GM21423 (cell line): ENCODE measurements at regions not wholly inside any gene's neighbourhood (a gene's known extent, or its start where the extent isn't known, plus 50 kb on each side); places are given as distances from the start of the nearest gene placed in this dataset.

Source experiments
- ATAC-seq: cut with Tn5 transposase; IDR thresholded peaks from one replicate; pipeline ENCODE4 v1.9.1; 2021; ENCODE audit warnings: mild to moderate bottlenecking, moderate library complexity; ENCODE audit not compliant: unreplicated experiment

DNA sequence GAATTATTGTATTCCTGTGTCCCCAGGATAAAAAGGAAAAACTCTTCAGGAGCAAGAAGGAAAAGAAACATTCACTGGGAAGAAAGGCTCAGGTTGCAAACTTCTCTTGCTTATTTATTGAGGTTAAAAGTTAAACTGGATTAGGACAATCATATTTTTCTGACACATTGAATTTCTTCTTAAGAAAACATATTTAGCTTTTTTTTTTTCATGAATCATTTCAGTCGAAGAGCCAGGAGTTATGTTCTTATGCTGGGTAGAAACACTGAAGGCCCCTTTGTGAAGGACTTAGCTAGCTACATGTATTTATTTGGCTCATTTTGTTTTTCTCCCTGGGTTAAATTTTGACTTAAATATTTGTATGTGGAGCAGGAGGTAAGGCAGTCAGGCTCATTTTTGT, 434.0 kb downstream of the KLF5 start:
- ATAC-seq, result no peak

DNA sequence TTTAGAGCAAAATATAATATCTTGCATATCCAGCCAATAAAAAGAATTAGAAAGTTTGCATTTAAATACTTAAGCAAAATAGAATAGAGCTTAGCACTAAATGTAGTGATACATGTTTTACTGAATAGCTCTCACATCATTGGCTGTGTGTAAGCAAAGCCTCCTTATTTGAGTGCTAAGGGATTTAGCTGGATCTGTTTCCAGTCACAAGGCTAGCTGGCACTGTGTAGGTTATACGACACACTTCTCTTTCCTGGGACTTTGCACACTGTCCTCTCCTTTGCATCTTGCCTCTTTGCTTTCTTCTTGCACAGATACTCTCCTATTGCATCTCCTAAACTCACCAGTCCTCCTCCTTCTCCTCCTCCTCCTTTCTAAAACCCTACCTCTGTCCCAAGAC, 423.8 kb downstream of the KLF5 start:
- ATAC-seq, result no peak

DNA sequence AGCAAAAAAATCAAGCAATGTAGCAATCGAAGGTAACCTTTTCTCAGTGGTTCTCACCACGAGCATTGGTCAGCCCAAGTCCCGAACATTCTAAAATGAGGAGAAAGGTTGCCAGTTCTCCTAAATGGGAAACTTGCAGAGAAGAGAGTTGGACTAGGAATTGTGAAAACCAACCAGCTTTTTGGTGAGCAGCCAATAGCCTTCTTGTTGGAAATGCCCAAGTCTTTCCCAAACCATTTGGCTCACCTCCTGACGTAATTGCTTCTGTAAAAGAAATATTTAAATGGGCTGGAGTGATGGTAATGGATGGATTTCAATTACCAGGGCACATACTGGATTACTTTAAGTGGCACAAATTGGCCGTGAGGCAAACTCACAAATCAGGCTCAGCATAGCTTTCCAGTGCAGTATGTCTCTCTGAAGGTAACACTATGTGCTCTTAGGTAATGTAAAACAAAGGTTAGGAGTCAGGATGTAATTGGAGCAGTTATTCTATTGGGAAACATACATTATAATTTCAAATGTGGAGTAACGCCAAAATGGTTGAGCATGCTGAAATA, 423.2 kb downstream of the KLF5 start:
- ATAC-seq, result no peak

DNA sequence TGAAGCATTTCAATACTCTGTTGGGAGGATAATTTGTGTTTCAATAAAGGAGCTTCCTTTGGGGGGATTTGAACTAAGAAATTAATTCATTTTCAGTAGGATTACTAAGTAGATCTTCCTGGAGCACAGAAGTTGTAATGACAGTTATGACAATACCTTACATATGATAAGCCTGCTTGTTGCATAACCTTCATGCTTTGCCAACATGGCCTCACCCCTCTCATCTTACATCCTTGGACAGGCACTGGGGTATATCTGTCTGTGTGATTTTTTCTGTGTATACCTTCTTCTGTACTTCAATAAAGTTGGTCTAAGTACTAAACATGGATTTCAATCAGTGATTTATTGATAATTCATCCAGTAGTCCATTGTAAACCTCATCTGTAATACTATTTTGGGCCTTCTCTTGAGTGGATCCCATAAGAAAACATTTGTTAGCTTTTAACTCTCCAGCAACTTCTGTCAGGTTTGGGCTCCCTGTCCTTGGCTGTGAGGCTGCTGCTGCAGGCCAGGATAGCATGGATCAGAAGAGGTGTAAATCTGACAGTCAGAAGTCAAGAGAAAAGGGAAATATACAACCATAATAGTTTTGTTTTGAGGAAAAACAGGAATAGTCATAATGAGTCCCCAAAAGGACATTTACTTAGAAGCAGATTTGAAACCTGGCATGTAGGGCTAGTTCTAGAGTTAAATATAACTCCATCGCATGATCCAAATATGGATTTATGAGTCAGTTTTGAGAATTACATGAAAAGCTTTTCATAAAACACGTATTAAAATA, 422.2 kb downstream of the KLF5 start:
- no peak for ATAC-seq

DNA sequence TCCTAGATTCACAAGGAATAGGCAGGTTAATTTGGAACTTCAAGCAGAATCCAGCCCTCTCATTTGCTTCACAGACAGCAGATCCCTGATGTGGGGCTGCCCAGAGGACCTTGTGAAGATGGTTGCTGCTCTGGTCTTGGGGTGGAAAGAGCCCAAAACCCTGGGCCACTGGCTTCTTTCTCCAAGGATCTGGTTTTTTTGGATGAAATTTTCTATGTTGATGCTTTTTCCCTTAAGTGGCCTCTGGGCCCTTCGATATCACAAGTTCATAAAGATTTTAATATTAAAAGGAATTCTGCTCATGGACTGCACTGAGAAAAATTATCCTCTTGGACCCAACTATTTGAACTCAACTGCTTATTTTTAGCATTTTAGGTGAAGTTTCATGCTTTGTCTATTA, 421.1 kb downstream of the KLF5 start:
- ATAC-seq, result no peak

DNA sequence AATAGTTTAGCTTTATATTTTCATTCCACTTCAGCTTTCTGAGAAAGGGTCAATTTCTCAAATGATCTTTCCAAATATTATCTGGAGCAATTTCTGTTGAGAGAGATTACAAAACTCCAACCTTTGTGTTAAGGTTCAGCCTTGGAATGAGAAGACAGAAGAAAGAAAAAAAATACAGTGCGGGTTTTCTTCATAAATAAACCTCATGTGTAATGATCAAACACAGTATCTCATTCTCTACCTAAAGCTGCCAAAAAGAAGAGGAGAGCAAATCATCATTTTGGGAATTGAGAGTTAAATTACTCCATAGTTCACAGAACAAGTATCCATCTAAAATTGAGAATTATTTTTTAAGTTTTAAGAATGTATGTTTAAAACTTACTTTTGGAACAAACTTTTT, 420.5 kb downstream of the KLF5 start:
- no peak for ATAC-seq

DNA sequence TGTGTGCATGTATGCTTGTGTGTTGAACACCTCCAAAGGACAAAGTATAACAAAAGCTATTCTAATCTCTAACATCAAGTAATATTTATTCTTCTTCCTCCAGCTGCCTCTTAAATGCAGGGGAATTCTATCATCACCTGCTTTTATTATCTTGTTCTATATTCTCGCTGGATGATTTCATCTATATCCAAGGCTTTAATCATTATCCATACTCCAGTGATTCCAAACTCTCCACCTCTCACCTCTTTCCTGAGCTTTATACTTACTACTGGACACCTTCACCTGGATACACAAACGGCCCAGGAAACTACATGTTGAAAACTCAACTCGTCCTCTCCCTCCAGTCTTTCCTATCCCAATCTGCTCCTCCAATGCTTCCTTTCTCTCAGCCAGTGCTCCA, 418.6 kb downstream of the KLF5 start:
- no peak for ATAC-seq

DNA sequence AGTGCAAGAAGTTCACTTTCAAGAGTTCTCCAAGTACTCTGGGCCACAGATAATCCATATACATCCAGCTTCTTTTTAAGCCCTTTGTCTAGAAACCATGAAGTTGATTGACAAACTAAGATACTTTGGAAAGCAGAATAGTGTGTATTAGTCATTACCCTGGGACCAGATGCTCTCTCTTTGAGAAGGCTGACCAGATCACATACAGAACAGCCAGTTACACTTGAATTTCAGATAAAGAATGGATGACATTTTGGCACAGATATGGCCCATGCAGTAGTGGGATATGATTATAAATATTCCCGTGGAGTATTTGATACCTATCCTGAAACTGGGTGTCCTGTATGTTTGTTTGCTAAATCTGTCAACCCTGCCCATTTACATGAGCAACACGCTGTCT, 414.2 kb downstream of the KLF5 start:
- ATAC-seq, result no peak

DNA sequence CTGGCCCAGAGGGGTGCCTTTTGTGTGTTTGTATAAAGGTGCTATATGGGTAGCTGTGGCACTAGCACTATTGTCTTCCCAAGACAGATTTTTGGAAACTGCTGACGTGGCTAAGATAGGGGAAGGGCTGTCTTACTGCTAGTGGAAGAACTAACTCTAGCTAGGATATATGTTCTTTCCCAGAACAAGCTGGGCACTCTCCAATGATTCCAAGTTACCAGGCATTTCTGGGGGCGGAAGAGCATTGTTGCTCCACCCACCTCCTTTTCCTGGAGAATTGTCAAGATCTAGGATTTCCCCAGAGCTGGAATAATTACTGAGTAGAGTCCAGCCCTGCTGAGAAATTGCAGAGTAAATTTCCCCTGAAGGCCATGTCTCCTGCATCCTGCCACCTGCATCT, 408.3 kb downstream of the KLF5 start:
- ATAC-seq, result no peak

DNA sequence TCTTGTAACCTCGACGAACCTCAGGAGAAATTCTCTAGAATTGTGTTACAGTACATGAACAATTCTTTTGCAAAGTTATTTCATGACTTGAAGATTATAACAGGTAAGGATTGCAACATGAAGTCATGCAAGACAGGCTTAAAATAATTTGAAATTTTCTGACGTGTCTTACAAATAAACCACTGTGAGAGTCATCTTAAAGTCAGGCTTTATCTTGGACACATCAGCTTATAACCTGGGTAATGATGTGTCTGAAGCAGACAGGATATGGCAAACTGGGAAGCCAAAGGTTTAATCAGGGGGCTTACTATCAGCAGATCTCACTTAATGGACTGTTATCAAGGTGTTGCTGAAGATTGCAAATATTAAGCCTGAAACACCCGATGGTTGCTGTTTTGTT, 407.8 kb downstream of the KLF5 start:
- no peak for ATAC-seq

DNA sequence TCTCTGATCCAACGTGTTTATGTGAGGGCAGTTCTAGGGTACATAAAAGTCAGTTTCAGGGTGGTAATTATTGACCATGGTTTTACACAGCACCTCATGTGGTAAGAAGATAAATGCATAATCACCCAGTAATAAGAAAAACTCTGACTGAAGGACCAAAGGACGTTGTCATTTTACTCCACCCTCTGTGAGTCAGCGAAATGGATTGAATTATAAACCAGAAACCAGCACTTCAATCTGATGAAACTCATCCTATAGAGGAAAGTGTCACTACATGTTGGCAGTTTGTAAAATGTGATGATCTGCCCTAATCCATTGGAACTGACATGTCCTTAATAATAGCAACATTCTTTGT, 406.8 kb downstream of the KLF5 start:
- no peak for ATAC-seq

DNA sequence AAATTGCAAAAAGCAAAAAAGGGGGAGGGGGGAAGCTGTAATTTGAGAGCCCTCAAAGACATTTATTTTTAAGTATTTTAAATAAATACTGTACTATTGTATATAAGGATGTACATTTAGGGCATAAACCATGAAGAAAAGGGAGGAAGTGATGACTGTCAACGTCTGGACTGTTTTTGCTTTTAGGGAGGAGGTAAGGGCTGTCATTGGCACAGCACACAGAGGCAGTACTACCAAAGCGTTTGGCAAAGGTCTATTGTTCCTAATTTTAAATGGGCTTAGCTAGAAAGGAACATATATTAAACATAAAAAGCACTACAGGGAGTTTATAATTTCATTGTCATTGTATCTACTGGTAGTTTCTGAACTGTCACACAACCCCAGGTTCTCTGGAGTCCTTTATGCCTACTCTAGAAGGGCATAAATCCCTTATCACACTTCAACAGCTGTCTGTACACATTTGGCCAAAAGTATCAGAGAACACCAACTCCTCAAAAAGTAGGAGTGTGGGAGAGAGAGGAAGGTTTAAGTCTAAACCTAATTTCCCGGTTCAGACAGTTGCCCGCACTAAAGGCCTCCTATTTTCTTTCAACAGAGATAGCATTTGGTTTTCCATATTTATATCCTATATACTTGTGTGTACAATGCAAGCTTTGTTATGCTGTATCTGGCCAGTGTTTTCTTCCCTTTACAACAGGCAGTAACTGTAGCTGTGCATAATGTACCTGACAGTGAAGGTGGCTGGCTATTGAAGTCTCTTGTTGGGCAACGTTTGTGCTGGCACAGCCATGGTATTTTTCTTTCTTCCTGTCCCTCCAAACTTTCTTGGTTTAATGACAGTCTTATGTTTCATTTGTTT, 406.2 kb downstream of the KLF5 start:
- ATAC-seq, result no peak

DNA sequence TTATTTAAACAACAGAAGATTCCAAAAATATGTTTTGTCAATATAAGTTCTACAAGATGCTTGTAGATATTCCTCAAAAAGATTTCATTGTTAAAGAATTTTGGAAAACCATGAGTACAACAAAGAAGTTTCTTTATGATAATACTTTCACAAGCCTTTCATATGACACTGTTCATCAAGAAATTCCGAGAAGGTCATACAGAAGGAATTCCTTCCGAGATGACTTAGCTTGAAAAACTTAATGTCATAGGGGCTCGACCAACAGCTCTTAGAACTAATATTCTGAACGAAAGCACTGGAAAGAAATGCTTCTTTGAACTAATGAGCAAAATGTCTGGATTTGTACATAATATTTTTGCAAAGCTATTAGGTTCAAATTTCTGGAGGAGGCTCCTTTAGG, 403.4 kb downstream of the KLF5 start:
- ATAC-seq, result no peak

DNA sequence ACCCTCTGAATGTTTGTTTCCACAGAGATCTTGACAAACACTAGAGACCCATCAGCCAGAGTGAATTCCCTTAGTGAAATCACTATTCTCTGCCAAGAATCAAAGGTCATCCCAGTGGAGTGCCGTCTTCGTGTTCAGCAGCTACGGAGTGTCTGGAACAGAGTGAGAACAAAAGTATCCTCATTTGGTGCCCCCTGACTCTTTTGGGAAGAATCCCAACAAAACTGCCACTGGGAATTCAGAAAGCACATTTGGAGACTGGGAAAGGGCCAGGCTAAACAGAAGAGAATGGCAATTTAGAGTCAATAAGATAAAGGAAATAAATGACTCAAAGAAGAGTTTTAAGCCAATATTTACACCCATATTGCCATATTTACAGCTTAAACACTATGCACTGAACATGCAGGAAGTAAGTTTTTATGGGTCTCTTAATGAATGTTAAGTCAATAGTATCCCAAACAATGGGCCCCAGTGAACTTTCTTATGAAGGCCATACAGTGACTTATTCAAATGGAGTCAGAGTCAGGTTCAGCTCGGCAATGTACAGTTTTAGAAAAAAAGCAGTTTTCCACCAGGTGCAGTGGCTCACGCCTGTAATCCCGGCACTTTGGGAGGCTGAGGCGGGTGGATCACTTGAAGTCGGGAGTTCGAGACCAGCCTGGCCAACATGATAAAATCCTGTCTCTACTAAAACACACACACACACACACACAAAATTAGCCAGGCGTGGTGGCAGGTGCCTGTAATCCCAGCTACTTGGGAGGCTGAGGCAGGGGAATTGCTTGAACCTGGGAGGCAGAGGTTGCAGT, 392.6 kb downstream of the KLF5 start:
- no peak for ATAC-seq

DNA sequence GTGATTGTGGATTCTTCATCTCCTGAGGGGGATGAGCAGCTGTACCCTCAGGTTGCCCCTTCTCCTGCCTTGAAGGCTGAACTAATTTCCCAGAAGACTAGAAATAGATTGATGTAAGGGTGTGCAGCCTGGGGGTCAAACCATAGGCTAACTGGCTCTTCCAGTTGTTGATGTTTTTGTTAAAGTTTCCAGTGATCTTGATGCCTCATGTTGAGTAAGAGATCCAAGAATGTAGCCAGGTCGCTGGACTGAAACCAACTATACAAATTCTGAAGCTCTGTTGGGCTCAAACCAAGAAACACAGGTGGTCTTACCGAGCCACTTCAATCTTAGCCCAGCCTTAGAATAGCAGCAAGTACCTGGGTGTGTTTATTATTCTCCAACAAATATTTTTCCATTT, 391.8 kb downstream of the KLF5 start:
- no peak for ATAC-seq

DNA sequence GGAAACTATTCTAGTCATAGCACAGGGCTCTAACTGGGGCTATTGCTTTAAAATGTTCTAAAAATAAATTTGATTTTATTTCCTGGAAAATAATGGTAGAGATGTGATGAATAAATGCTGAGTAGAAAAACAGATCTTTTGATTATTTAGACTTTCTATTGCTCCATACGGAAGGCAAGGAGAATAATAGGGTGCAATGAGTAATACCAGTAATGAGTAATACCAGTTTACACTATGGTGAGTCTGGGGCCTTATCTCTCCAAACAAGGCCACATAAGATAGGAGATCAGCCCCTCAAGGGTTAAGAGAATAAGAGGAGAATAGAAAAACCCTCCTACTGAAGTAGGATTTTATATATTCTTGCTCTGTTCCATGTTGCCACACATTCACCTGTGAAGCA, 390.4 kb downstream of the KLF5 start:
- no peak for ATAC-seq

DNA sequence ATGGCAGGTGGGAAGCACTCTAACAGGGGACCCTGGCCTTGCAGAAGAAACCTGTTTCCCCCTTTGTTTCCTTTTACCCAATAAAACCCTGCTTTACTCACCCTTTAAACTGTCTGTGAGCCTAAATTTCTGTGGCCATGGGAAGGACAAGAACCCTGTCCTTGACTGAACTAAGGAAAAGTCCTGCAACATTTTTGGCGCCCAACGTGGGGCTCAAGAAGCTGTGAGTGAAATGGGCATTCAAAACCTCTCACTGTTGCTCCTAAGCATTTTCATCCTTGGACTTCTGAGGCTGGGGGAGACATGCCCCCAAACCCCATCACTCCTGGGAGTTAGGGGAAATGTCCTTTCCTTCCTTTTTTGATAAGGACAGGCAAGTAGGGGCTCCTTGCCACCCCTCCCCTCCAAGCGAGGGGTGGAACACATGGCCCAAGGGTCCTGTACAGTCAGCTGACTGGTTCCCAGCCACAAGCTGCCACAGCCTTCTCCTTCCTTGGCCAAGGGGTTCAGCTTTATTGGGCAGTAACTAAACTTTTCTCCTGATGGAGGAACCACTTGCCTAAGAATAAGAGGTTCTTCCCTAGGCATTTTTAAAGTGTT, 381.6 kb downstream of the KLF5 start:
- ATAC-seq, result no peak

DNA sequence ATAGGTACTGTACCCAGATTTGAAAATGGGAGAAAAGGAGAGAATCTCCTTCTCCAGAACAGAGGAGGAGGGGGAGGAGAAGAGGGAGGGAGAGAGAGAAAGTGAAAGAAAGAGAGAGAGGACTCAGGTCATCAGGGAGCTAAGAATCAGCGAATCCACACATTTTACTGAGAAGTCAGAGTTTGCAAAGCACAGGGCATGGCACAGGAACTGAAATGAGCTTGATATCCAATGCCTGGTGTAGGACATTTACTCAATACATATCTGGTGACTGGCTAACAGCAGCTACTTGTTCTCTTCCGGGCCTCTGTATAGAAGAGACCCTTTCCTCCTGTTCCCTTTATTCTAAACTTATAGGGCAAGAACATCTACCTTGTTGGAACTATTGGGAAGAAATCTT, 375.1 kb downstream of the KLF5 start:
- no peak for ATAC-seq

DNA sequence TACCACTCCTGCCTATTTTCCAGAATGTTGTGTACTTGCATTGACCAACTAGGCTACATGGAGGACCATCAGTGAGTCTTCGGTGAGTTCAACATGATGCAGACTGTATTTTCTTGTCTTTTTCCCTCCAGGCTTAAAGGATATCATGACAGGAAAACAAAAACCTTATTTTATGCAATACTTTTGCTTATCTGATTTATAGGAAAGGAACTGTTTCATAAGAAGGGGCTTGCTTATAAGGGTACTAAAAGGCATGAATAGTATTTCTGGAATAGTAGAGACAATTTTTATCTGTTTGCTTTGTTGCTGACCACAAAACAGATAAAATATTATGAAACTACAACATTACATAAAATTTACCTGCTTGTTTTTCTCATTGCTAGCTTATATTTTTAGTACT, 374.7 kb downstream of the KLF5 start:
- ATAC-seq, result no peak

DNA sequence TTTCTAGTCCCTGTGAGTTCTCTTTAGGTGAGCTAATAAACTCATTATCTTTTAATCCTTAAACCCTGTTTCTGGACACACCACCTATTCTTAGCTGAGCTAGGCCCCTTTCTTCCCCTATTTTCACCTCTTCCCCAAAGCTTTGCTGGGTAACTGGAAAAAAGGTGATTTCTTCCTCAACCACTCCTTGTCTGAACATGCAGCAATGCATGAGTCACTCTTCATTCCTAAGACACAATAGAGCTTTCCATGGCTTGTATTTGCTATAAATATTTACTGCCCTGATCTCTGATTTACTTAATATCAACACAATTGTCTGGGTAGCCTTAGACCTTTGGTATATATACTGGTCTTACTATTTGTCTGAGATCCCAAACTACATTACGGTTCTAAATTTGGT, 370.9 kb downstream of the KLF5 start:
- ATAC-seq, result no peak

DNA sequence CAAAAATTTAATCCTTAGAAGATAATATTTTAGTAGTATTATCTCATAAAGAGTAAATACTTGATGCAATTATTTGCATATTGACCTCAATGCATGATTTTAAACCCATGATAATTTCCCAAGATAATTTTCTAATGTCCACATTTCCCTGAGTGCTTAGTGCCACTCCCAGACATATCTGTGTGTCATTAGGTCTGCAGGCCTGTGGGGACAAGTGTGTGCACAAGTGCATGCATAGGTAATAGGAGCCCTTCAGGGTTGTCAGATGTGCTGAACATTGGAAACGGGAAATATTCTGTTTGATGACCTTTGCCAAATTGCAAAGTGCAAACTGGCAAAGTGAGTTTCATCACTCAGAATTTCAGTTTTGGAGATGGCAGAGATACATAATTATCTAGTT, 369.9 kb downstream of the KLF5 start:
- no peak for ATAC-seq
